Spleen (tissue), 7 donors: ENCODE measurements at regions not wholly inside any gene's neighbourhood (a gene's known extent, or its start where the extent isn't known, plus 50 kb on each side); places are given as distances from the start of the nearest gene placed in this dataset.

Experiments
- CTCF ChIP-seq, 11 experiments: fragments of 200-600 bp in 7 of 11; fragments of 450-650 bp in 4 of 11; sonication (generic) in 4 of 11; IDR thresholded peaks in 8 of 11; conservative IDR thresholded peaks in 3 of 11; 1 replicate in 7 of 11; 2 replicates in 4 of 11; pipeline versions ENCODE4 v1.4.0 to v1.8.0; 2016 to 2021; ENCODE audit warnings: antibody characterized with exemption in 11 of 11, inconsistent platforms in 4 of 11, mild to moderate bottlenecking in 1 of 11
- POLR2A ChIP-seq, 3 donors: fragments of 450-650 bp; IDR thresholded peaks; one replicate each; pipeline ENCODE4 v1.5.1; 2017; ENCODE audit warnings: antibody characterized with exemption in 3 of 3, mild to moderate bottlenecking in 1 of 3
- POLR2AphosphoS5 ChIP-seq, 3 donors: sonication (generic); formaldehyde crosslinking; IDR thresholded peaks; one replicate each; pipeline ENCODE4 v1.5.1; 2017; ENCODE audit warnings: antibody characterized with exemption in 3 of 3
- donor health status: DM: no; HTN: no; CAD: no; lungs with moderate emphysema.
- donor health status: DM: no; HTN: no; CAD: no.
- donor health status: DM: no; HTN: no; CAD: no.

GRCh38 chr1:2904191-2904590 lies 102.7 kb upstream of the TTC34 start:
- TF ChIP-seq POLR2A (IDR thresholded peaks at IDR 0.05) (no peak), CTCF (IDR thresholded peaks at IDR 0.05 in 8 of 11, conservative IDR thresholded peaks at IDR 0.05 in 3 of 11) (no peak), POLR2AphosphoS5 (IDR thresholded peaks at IDR 0.05) (no peak)
